ENCODE measurements at regions not wholly inside any gene's neighbourhood (a gene's known extent, or its start where the extent isn't known, plus 50 kb on each side); places are given as distances from the start of the nearest gene placed in this dataset.

- TF ChIP-seq SNRNP70 (IDR thresholded peaks at IDR 0.05; ENCODE audit: low read depth, low read length) (no peak), ATF2 (CRISPR knock-in tag; IDR thresholded peaks at IDR 0.05) (no peak), ZNF136 (CRISPR knock-in tag; IDR thresholded peaks at IDR 0.05; ENCODE audit: low read depth) (no peak), LRRFIP1 (CRISPR knock-in tag; conservative IDR thresholded peaks at IDR 0.05) (no peak), CTCF (CRISPR knock-in tag; IDR thresholded peaks at IDR 0.05) (no peak), ZNF800 (CRISPR knock-in tag; IDR thresholded peaks at IDR 0.05) (no peak), PREB (CRISPR knock-in tag; IDR thresholded peaks at IDR 0.05) (no peak), ZBTB14 (CRISPR knock-in tag; IDR thresholded peaks at IDR 0.05) (no peak), CAMTA2 (CRISPR knock-in tag; IDR thresholded peaks at IDR 0.05; ENCODE audit: borderline replicate concordance) (no peak), ZNF318 (CRISPR knock-in tag; IDR thresholded peaks at IDR 0.05) (no peak)
Measured at GRCh38 chr14:103246070-103246469, 88.0 kb upstream of the EIF5 start.

All from HepG2 (cell line).